ENCODE measurements at regions not wholly inside any gene's neighbourhood (a gene's known extent, or its start where the extent isn't known, plus 50 kb on each side); places are given as distances from the start of the nearest gene placed in this dataset.

DNA sequence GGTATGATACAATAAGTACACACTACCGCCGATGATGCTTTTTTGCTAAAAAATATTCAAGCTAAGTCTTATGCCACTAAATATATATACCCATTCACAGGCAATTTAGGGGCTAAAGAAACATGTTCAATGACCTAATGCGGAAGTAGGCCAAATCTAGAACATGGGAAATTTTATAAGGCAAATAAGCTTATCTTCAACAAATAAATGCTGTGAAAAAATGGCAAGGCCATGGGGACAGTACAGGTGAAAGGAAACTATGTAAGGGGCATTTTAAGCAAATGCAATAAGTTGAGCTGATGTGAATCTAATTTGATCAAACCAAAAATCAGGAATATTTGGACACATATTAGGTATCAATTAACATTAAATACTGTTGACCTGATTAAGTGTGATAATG is 339.5 kb upstream of the EDIL3 start:
- Histone ChIP-seq H3K27ac (ENCODE audit: poor library complexity, severe bottlenecking) (no peak overlapping the region), H3K4me1 (ENCODE audit: insufficient read depth, poor library complexity, severe bottlenecking) (peaks cover 14% of the 10 kb centered on the region), H3K4me3 (ENCODE audit: severe bottlenecking) (no peak overlapping the region), H3K36me3 (ENCODE audit: low read depth) (no peaks in the 10 kb centered on the region), H3K9me3 (ENCODE audit: severe bottlenecking) (no peaks in the 10 kb centered on the region), H3K27me3 (ENCODE audit: insufficient read depth, poor library complexity, severe bottlenecking) (no peaks in the 10 kb centered on the region)
- ATAC-seq (ENCODE audit: low read depth) (no peak), DNase-seq (ENCODE audit: low spot score) (no peak)
- TF ChIP-seq, protein P1, sequence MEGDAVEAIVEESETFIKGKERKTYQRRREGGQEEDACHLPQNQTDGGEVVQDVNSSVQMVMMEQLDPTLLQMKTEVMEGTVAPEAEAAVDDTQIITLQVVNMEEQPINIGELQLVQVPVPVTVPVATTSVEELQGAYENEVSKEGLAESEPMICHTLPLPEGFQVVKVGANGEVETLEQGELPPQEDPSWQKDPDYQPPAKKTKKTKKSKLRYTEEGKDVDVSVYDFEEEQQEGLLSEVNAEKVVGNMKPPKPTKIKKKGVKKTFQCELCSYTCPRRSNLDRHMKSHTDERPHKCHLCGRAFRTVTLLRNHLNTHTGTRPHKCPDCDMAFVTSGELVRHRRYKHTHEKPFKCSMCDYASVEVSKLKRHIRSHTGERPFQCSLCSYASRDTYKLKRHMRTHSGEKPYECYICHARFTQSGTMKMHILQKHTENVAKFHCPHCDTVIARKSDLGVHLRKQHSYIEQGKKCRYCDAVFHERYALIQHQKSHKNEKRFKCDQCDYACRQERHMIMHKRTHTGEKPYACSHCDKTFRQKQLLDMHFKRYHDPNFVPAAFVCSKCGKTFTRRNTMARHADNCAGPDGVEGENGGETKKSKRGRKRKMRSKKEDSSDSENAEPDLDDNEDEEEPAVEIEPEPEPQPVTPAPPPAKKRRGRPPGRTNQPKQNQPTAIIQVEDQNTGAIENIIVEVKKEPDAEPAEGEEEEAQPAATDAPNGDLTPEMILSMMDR (IDR thresholded peaks at IDR 0.05; ENCODE audit: poor library complexity, severe bottlenecking): no peak

DNA sequence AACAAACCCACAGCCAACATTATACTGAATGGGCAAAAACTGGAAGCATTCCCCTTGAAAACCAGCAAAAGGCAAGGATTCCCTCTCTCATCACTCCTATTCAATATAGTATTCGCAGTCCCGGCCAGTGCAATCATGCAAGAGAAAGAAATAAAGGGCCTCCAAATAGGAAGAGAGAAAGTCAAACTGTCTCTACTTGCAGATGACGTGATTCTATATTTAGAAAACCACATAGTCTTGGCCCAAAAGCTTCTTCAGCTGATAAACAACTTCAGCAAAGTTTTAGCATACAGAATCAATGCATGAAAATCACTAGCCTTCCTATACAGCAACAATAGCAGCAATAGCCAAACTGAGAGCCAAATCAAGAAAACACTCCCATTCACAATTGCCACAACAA is 333.7 kb upstream of the EDIL3 start:
- Histone ChIP-seq H3K9me3 (ENCODE audit: severe bottlenecking) (no peaks in the 10 kb centered on the region), H3K4me3 (ENCODE audit: severe bottlenecking) (no peak overlapping the region), H3K4me1 (ENCODE audit: insufficient read depth, poor library complexity, severe bottlenecking) (peaks cover 16% of the 10 kb centered on the region), H3K36me3 (ENCODE audit: low read depth) (no peaks in the 10 kb centered on the region), H3K27ac (ENCODE audit: poor library complexity, severe bottlenecking) (no peak overlapping the region), H3K27me3 (ENCODE audit: insufficient read depth, poor library complexity, severe bottlenecking) (no peaks in the 10 kb centered on the region)
- no peak for DNase-seq (ENCODE audit: low spot score)
- no peak for ATAC-seq (ENCODE audit: low read depth)
- TF ChIP-seq, protein P1 (IDR thresholded peaks at IDR 0.05; ENCODE audit: poor library complexity, severe bottlenecking): no peak

GRCh38 chr5:84715686-84716085 is 331.0 kb upstream of the EDIL3 start:
- H3K4me1 ChIP-seq (ENCODE audit: insufficient read depth, poor library complexity, severe bottlenecking): peaks cover 12% of the 10 kb centered on the region
- no peaks in the 10 kb centered on the region for H3K27me3 ChIP-seq (ENCODE audit: insufficient read depth, poor library complexity, severe bottlenecking)
- DNase-seq (ENCODE audit: low spot score) (no peak), ATAC-seq (ENCODE audit: low read depth) (peak; percentile 100)
- TF ChIP-seq, protein P1 (IDR thresholded peaks at IDR 0.05; ENCODE audit: poor library complexity, severe bottlenecking): no peak
- H3K27ac ChIP-seq (ENCODE audit: poor library complexity, severe bottlenecking): peak overlapping the region; percentile 24
- H3K9me3 ChIP-seq (ENCODE audit: severe bottlenecking): no peaks in the 10 kb centered on the region
- no peaks in the 10 kb centered on the region for H3K36me3 ChIP-seq (ENCODE audit: low read depth)
- H3K4me3 ChIP-seq (ENCODE audit: severe bottlenecking): no peak overlapping the region

GRCh38 chr5:84715091-84715490 is 330.4 kb upstream of the EDIL3 start:
- DNase-seq (ENCODE audit: low spot score) (no peak), ATAC-seq (ENCODE audit: low read depth) (peak; percentile 62; the same call in 2 of the 3 replicates)
- H3K27me3 ChIP-seq (ENCODE audit: insufficient read depth, poor library complexity, severe bottlenecking): no peaks in the 10 kb centered on the region
- H3K27ac ChIP-seq (ENCODE audit: poor library complexity, severe bottlenecking): peak overlapping the region; percentile 24
- no peak overlapping the region for H3K4me3 ChIP-seq (ENCODE audit: severe bottlenecking)
- TF ChIP-seq, protein P1 (IDR thresholded peaks at IDR 0.05; ENCODE audit: poor library complexity, severe bottlenecking): no peak
- no peaks in the 10 kb centered on the region for H3K9me3 ChIP-seq (ENCODE audit: severe bottlenecking)
- peaks cover 12% of the 10 kb centered on the region for H3K4me1 ChIP-seq (ENCODE audit: insufficient read depth, poor library complexity, severe bottlenecking)
- no peaks in the 10 kb centered on the region for H3K36me3 ChIP-seq (ENCODE audit: low read depth)

GRCh38 chr5:84709075-84709474 is 324.4 kb upstream of the EDIL3 start:
- peaks cover 3% of the 10 kb centered on the region for H3K4me1 ChIP-seq (ENCODE audit: insufficient read depth, poor library complexity, severe bottlenecking)
- H3K27me3 ChIP-seq (ENCODE audit: insufficient read depth, poor library complexity, severe bottlenecking): no peaks in the 10 kb centered on the region
- no peak overlapping the region for H3K4me3 ChIP-seq (ENCODE audit: severe bottlenecking)
- H3K36me3 ChIP-seq (ENCODE audit: low read depth): no peaks in the 10 kb centered on the region
- no peak overlapping the region for H3K27ac ChIP-seq (ENCODE audit: poor library complexity, severe bottlenecking)
- TF ChIP-seq, protein P1 (IDR thresholded peaks at IDR 0.05; ENCODE audit: poor library complexity, severe bottlenecking): no peak
- DNase-seq (ENCODE audit: low spot score) (no peak), ATAC-seq (ENCODE audit: low read depth) (no peak)
- peaks cover 2% of the 10 kb centered on the region for H3K9me3 ChIP-seq (ENCODE audit: severe bottlenecking)
